Astrocyte of the cerebellum (primary cell): ENCODE measurements at regions not wholly inside any gene's neighbourhood (a gene's known extent, or its start where the extent isn't known, plus 50 kb on each side); places are given as distances from the start of the nearest gene placed in this dataset.

Experiments
- DNase-seq: peaks from one replicate; pipeline ENCODE4 v3.0.0-alpha.2; 2011; ENCODE audit warnings: low read depth
- H3K4me3 ChIP-seq: 2 replicates; pipeline ENCODE4 v1.5.1; 2011; ENCODE audit warnings: mild to moderate bottlenecking, low read depth, low read length, moderate library complexity
- CTCF ChIP-seq: IDR thresholded peaks from 2 replicates; pipeline ENCODE4 v1.5.1; 2012; ENCODE audit warnings: low read length, low read depth, moderate library complexity, mild to moderate bottlenecking; ENCODE audit errors: missing control alignments
- in situ Hi-C: cut with HindIII; loops from 2 replicates; pipeline ENCODE4 v1.10.0; 2017; ENCODE audit warnings: low sequenced_read_pairs

GRCh38 chr13:76387566-76387965 is 498.6 kb downstream of the KCTD12 start:
- TF ChIP-seq CTCF = no peak
- no peak for DNase-seq
- no peak overlapping the region for H3K4me3 ChIP-seq
- in situ Hi-C loops = no loop called here

- in situ Hi-C loops = no loop called here
- H3K4me3 ChIP-seq = no peak overlapping the region
- DNase-seq = no peak
- no peak for TF ChIP-seq CTCF
Measured at GRCh38 chr13:76386321-76386720, 499.9 kb downstream of the KCTD12 start.

- H3K4me3 ChIP-seq = no peak overlapping the region
- DNase-seq = no peak
- no peak for TF ChIP-seq CTCF
- in situ Hi-C loops = no loop called here
Measured at GRCh38 chr13:76385586-76385985, 500.6 kb downstream of the KCTD12 start.

GRCh38 chr13:76383676-76384461 is 502.3 kb downstream of the KCTD12 start:
- H3K4me3 ChIP-seq = no peak overlapping the region
- in situ Hi-C loops = no loop called here
- peak; percentile 96 for DNase-seq
- TF ChIP-seq CTCF = no peak

GRCh38 chr13:76380446-76381065 is 505.6 kb downstream of the KCTD12 start:
- TF ChIP-seq CTCF = no peak
- H3K4me3 ChIP-seq = no peak overlapping the region
- in situ Hi-C loops = no loop called here
- DNase-seq = peak; percentile 89

- in situ Hi-C loops = no loop called here
- H3K4me3 ChIP-seq = no peak overlapping the region
- DNase-seq = no peak
- TF ChIP-seq CTCF = no peak
Measured at GRCh38 chr13:76379341-76380105, 506.7 kb downstream of the KCTD12 start.
